Activated CD8-positive, alpha-beta memory T cell treated with anti-CD3 and anti-CD28 coated beads, Interleukin-2, amount 10 ng/mL, durations not matched to agents 7 days and 5 days (primary cell): ENCODE measurements at regions not wholly inside any gene's neighbourhood (a gene's known extent, or its start where the extent isn't known, plus 50 kb on each side); places are given as distances from the start of the nearest gene placed in this dataset.
"Not testable (repeated sequence)": the region's sequence is repeated elsewhere in the genome, so short reads cannot be mapped to it uniquely, and the experiment has no call there.

Experiments used
- ATAC-seq: fragments of 150-1000 bp; cut with Tn5 transposase; one replicate; pipeline ENCODE4 v1.10.0; 2021; ENCODE audit warnings: moderate library complexity
- CTCF ChIA-PET: fragments of 350-600 bp; sonication (Branson Sonifier 250); formaldehyde crosslinking; loops from one replicate; lab custom pipeline; 2021; ENCODE audit warnings: antibody characterized with exemption; lab: Charles Lee
- DNase-seq: peaks from one replicate; pipeline ENCODE4 v3.0.0-alpha.2; 2020
- H3K27ac Mint-ChIP-seq: one replicate; pipeline ENCODE4 v1.8.0; 2021; ENCODE audit warnings: mild to moderate bottlenecking, mixed read lengths
- H3K27me3 Mint-ChIP-seq: one replicate; pipeline ENCODE4 v1.8.0; 2021; ENCODE audit warnings: mixed read lengths
- H3K36me3 Mint-ChIP-seq: one replicate; pipeline ENCODE4 v1.8.0; 2021; ENCODE audit warnings: mild to moderate bottlenecking, mixed read lengths
- H3K4me1 Mint-ChIP-seq: one replicate; pipeline ENCODE4 v1.8.0; 2021; ENCODE audit warnings: mixed read lengths
- H3K4me3 Mint-ChIP-seq: one replicate; pipeline ENCODE4 v1.8.0; 2021; ENCODE audit warnings: mild to moderate bottlenecking, moderate library complexity, mixed read lengths
- H3K9me3 Mint-ChIP-seq: one replicate; pipeline ENCODE4 v1.8.0; 2022; ENCODE audit warnings: low read depth, mixed read lengths

GRCh38 chr9:13450723-13451122 is 171.2 kb upstream of the MPDZ start:
- no peak for ATAC-seq
- Mint-ChIP-seq H3K4me3 (no peak overlapping the region), H3K36me3 (no peaks in the 10 kb centered on the region), H3K27ac (no peak overlapping the region), H3K27me3 (no peaks in the 10 kb centered on the region), H3K9me3 (peaks cover 3% of the 10 kb centered on the region), H3K4me1 (no peaks in the 10 kb centered on the region)
- no peak for DNase-seq
- CTCF ChIA-PET = no interaction called here

GRCh38 chr9:13448482-13448881 is 169.0 kb upstream of the MPDZ start:
- no peak for DNase-seq
- peaks cover 3% of the 10 kb centered on the region for H3K9me3 Mint-ChIP-seq
- CTCF ChIA-PET = no interaction called here
- no peaks in the 10 kb centered on the region for H3K4me1 Mint-ChIP-seq
- no peak overlapping the region for H3K4me3 Mint-ChIP-seq
- H3K36me3 Mint-ChIP-seq = no peaks in the 10 kb centered on the region
- no peaks in the 10 kb centered on the region for H3K27me3 Mint-ChIP-seq
- H3K27ac Mint-ChIP-seq = no peak overlapping the region
- ATAC-seq = no peak

GRCh38 chr9:13447843-13448422 is 168.4 kb upstream of the MPDZ start:
- no peak for ATAC-seq
- no peaks in the 10 kb centered on the region for H3K36me3 Mint-ChIP-seq
- no peak overlapping the region for H3K4me3 Mint-ChIP-seq
- H3K4me1 Mint-ChIP-seq = no peaks in the 10 kb centered on the region
- no peak overlapping the region for H3K27ac Mint-ChIP-seq
- no peak for DNase-seq
- H3K9me3 Mint-ChIP-seq = peaks cover 3% of the 10 kb centered on the region
- H3K27me3 Mint-ChIP-seq = no peaks in the 10 kb centered on the region
- CTCF ChIA-PET = no interaction called here

GRCh38 chr9:13446938-13447842 is 167.7 kb upstream of the MPDZ start:
- Mint-ChIP-seq H3K27ac (no peak overlapping the region), H3K4me1 (no peaks in the 10 kb centered on the region), H3K27me3 (no peaks in the 10 kb centered on the region), H3K36me3 (no peaks in the 10 kb centered on the region), H3K4me3 (no peak overlapping the region), H3K9me3 (peaks cover 3% of the 10 kb centered on the region)
- CTCF ChIA-PET = no interaction called here
- DNase-seq = no peak
- ATAC-seq = no peak

- no peak overlapping the region for H3K27ac Mint-ChIP-seq
- CTCF ChIA-PET = no interaction called here
- no peaks in the 10 kb centered on the region for H3K4me1 Mint-ChIP-seq
- ATAC-seq = no peak
- peaks cover 3% of the 10 kb centered on the region for H3K9me3 Mint-ChIP-seq
- no peak for DNase-seq
- no peaks in the 10 kb centered on the region for H3K27me3 Mint-ChIP-seq
- no peaks in the 10 kb centered on the region for H3K36me3 Mint-ChIP-seq
- H3K4me3 Mint-ChIP-seq = no peak overlapping the region
Measured at GRCh38 chr9:13446286-13446937, 166.9 kb upstream of the MPDZ start.

GRCh38 chr9:13445103-13445500 is 165.6 kb upstream of the MPDZ start:
- Mint-ChIP-seq H3K27me3 (no peaks in the 10 kb centered on the region), H3K4me1 (no peaks in the 10 kb centered on the region), H3K9me3 (no peaks in the 10 kb centered on the region), H3K36me3 (no peaks in the 10 kb centered on the region), H3K4me3 (no peak overlapping the region), H3K27ac (no peak overlapping the region)
- no peak for ATAC-seq
- CTCF ChIA-PET = no interaction called here
- DNase-seq = no peak

GRCh38 chr9:13444245-13445102 is 165.0 kb upstream of the MPDZ start:
- Mint-ChIP-seq H3K27ac (no peak overlapping the region), H3K4me3 (no peak overlapping the region), H3K9me3 (no peaks in the 10 kb centered on the region), H3K36me3 (no peaks in the 10 kb centered on the region), H3K27me3 (no peaks in the 10 kb centered on the region), H3K4me1 (no peaks in the 10 kb centered on the region)
- DNase-seq (no peak), ATAC-seq (no peak)
- CTCF ChIA-PET = no interaction called here

GRCh38 chr9:13443346-13444244 is 164.1 kb upstream of the MPDZ start:
- Mint-ChIP-seq H3K27ac (no peak overlapping the region), H3K4me1 (no peaks in the 10 kb centered on the region), H3K4me3 (no peak overlapping the region), H3K36me3 (no peaks in the 10 kb centered on the region), H3K27me3 (no peaks in the 10 kb centered on the region), H3K9me3 (no peaks in the 10 kb centered on the region)
- ATAC-seq = no peak
- CTCF ChIA-PET = no interaction called here
- DNase-seq = no peak

- no peak for ATAC-seq
- Mint-ChIP-seq H3K9me3 (no peaks in the 10 kb centered on the region), H3K27ac (no peak overlapping the region), H3K36me3 (no peaks in the 10 kb centered on the region), H3K4me3 (no peak overlapping the region), H3K27me3 (no peaks in the 10 kb centered on the region), H3K4me1 (no peaks in the 10 kb centered on the region)
- DNase-seq = no peak
- CTCF ChIA-PET = interaction anchor here (0.8 kb wide), 1 partner anchor 12 kb away, joined by 3 read pairs; no protein-coding TSS in a partner anchor
Measured at GRCh38 chr9:13439685-13440476, 160.4 kb upstream of the MPDZ start.

GRCh38 chr9:13437866-13438265 is 158.4 kb upstream of the MPDZ start:
- DNase-seq (no peak), ATAC-seq (no peak)
- H3K27ac Mint-ChIP-seq = no peak overlapping the region
- H3K27me3 Mint-ChIP-seq = no peaks in the 10 kb centered on the region
- CTCF ChIA-PET = no interaction called here
- H3K4me1 Mint-ChIP-seq = no peaks in the 10 kb centered on the region
- H3K36me3 Mint-ChIP-seq = no peaks in the 10 kb centered on the region
- H3K9me3 Mint-ChIP-seq = no peaks in the 10 kb centered on the region
- H3K4me3 Mint-ChIP-seq = no peak overlapping the region

- DNase-seq (no peak), ATAC-seq (no peak)
- Mint-ChIP-seq H3K27ac (no peak overlapping the region), H3K36me3 (no peaks in the 10 kb centered on the region), H3K4me3 (no peak overlapping the region), H3K4me1 (no peaks in the 10 kb centered on the region), H3K9me3 (no peaks in the 10 kb centered on the region), H3K27me3 (no peaks in the 10 kb centered on the region)
- CTCF ChIA-PET = no interaction called here
Measured at GRCh38 chr9:13436591-13436990, 157.1 kb upstream of the MPDZ start.

GRCh38 chr9:13433453-13433852 is 154.0 kb upstream of the MPDZ start:
- H3K27ac Mint-ChIP-seq, H3K36me3 Mint-ChIP-seq, H3K9me3 Mint-ChIP-seq, H3K27me3 Mint-ChIP-seq, CTCF ChIA-PET, H3K4me3 Mint-ChIP-seq, ATAC-seq, DNase-seq, H3K4me1 Mint-ChIP-seq: not testable (repeated sequence)
